Esophagus squamous epithelium (tissue), 5 donors: ENCODE measurements at regions not wholly inside any gene's neighbourhood (a gene's known extent, or its start where the extent isn't known, plus 50 kb on each side); places are given as distances from the start of the nearest gene placed in this dataset.

Experiments used
- DNase-seq: peaks from one replicate; lab custom pipeline; 2025; lab: John Stamatoyannopoulos, UW
- H3K27ac ChIP-seq, 4 donors: fragments of 200-600 bp; sonication (generic); one replicate each; pipeline ENCODE4 v1.5.1; 2016 to 2019; ENCODE audit warnings: mild to moderate bottlenecking in 1 of 4
- H3K27me3 ChIP-seq, 4 donors: fragments of 200-600 bp; sonication (generic); 1 replicate in 3 of 4; 2 replicates in 1 of 4; pipeline versions ENCODE4 v1.5.1 to v1.6.0; 2017 to 2021; ENCODE audit warnings: antibody characterized with exemption in 1 of 4
- H3K36me3 ChIP-seq, 3 donors: fragments of 200-600 bp; sonication (generic); one replicate each; pipeline ENCODE4 v1.5.1; 2016 to 2019
- H3K4me1 ChIP-seq, 3 donors: fragments of 200-600 bp; sonication (generic); one replicate each; pipeline ENCODE4 v1.5.1; 2017 to 2019
- H3K4me3 ChIP-seq, 4 donors: fragments of 200-600 bp; sonication (generic); 1 replicate in 3 of 4; 2 replicates in 1 of 4; pipeline ENCODE4 v1.5.1; 2016 to 2019; ENCODE audit warnings: mild to moderate bottlenecking in 2 of 4, moderate library complexity in 1 of 4
- H3K9me3 ChIP-seq, 3 donors: fragments of 200-600 bp; sonication (generic); one replicate each; pipeline ENCODE4 v1.5.1; 2016 to 2019
- POLR2A ChIP-seq, 4 donors: fragments of 450-650 bp; IDR thresholded peaks; one replicate each; pipeline ENCODE4 v1.6.1; 2017; ENCODE audit warnings: antibody characterized with exemption in 4 of 4, mild to moderate bottlenecking in 4 of 4, moderate library complexity in 3 of 4
- WGBS, 2 donors: methylation state at CpG; one replicate each; pipeline ENCODE4 v1.1.5; 2018; 5-methylcytosine and 5-hydroxymethylcytosine counted together
- intact Hi-C: fragments of 100-400 bp; cut with DNase I; formaldehyde crosslinking; loops from one replicate; pipeline ENCODE4 v1.15.0; 2022
- TF ChIP-seq, protein P1 (sequence below), 6 experiments: fragments of 450-650 bp in 4 of 6; fragments of 200-600 bp in 2 of 6; sonication (generic) in 2 of 6; IDR thresholded peaks; one replicate each; pipeline ENCODE4 v1.5.1; 2016 to 2019; ENCODE audit warnings: antibody characterized with exemption in 6 of 6, mild to moderate bottlenecking in 4 of 6, moderate library complexity in 4 of 6
- donor health status: DM: yes; HTN: yes; CAD: no.

DNA sequence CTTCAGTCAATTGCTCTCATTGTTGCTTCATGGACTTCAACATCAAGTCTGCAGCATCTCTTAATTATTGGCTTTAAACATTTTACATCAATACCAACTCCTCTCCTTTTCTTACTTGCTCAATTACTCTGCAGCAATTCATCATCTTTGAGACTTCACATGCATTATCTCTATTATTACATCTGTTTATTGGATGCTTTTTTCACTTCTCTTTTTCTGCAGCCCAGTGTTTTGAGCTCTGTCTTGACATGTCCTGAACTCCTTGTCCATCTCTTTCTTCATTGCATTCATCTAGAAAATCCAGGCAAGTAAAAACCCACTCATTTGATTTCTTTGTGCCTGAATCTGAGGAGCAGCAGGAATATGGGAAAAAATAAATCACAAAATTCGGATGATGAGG is 647.9 kb downstream of the PLCL1 start:
- WGBS, 2 donors: 46 to 63% methylated on average over 1 of the region's 1 CpG
- no peak for TF ChIP-seq POLR2A (IDR thresholded peaks at IDR 0.05)
- TF ChIP-seq, protein P1, sequence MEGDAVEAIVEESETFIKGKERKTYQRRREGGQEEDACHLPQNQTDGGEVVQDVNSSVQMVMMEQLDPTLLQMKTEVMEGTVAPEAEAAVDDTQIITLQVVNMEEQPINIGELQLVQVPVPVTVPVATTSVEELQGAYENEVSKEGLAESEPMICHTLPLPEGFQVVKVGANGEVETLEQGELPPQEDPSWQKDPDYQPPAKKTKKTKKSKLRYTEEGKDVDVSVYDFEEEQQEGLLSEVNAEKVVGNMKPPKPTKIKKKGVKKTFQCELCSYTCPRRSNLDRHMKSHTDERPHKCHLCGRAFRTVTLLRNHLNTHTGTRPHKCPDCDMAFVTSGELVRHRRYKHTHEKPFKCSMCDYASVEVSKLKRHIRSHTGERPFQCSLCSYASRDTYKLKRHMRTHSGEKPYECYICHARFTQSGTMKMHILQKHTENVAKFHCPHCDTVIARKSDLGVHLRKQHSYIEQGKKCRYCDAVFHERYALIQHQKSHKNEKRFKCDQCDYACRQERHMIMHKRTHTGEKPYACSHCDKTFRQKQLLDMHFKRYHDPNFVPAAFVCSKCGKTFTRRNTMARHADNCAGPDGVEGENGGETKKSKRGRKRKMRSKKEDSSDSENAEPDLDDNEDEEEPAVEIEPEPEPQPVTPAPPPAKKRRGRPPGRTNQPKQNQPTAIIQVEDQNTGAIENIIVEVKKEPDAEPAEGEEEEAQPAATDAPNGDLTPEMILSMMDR (IDR thresholded peaks at IDR 0.05): no peak
- Histone ChIP-seq H3K4me1 (no peaks in the 10 kb centered on the region), H3K4me3 (no peak overlapping the region), H3K27me3 (no peaks in the 10 kb centered on the region), H3K36me3 (no peaks in the 10 kb centered on the region), H3K27ac (no peak overlapping the region), H3K9me3 (no peaks in the 10 kb centered on the region)
- no peak for DNase-seq
- intact Hi-C loops: no loop called here

DNA sequence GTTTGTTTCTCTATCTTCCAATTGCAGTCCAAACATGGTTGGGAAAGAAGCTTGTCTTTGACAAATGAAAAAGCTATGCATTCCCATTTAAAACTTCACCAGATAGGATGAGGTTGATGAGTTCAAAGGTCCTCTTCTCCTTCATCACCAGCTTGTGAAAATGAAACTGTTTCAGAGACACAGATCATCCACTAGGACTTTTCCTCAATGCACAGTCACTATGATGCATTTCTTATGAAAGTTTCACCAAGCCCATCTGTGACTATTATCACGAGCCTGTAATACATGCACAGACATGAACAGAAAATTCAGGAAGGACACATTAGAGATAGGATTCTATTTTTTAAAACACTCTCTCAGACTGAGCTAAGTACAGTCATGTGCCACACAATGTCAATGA is 644.4 kb downstream of the PLCL1 start:
- DNase-seq: no peak
- TF ChIP-seq, protein P1 (IDR thresholded peaks at IDR 0.05): no peak
- TF ChIP-seq POLR2A (IDR thresholded peaks at IDR 0.05): no peak
- H3K4me3 ChIP-seq: no peak overlapping the region
- no peaks in the 10 kb centered on the region for H3K9me3 ChIP-seq
- no peak overlapping the region for H3K27ac ChIP-seq
- H3K27me3 ChIP-seq: no peaks in the 10 kb centered on the region
- H3K4me1 ChIP-seq: no peaks in the 10 kb centered on the region
- 23 to 56% methylated on average over 1 of the region's 1 CpG for WGBS, 2 donors
- intact Hi-C loops: no loop called here
- H3K36me3 ChIP-seq: no peaks in the 10 kb centered on the region

DNA sequence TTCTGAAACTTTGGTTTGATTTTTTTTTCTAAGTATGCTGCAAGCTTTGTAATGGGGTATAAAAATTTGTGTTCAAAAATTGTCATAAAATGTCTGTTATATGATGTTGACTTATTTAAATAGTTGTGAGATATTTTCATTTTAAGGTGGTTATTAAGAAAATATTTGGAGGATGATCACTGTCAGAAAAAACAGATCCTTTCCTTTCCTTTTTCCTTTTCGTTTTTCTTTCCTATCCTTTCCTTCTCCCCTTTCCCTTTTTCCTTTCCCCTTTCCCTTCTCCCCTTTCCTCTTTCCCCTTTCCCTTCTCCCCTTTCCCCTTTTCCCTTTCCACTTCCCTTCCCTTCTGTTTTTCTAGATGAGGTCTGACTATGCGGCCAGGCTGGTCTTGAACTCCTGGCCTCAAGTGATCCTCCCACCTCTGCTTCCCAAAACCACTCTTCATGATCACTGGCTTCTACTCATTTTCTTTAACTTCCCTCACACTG is 640.5 kb downstream of the PLCL1 start:
- Histone ChIP-seq H3K9me3 (no peaks in the 10 kb centered on the region), H3K36me3 (no peaks in the 10 kb centered on the region), H3K4me1 (no peaks in the 10 kb centered on the region), H3K4me3 (no peak overlapping the region), H3K27ac (no peak overlapping the region), H3K27me3 (no peaks in the 10 kb centered on the region)
- intact Hi-C loops: no loop called here
- TF ChIP-seq, protein P1 (IDR thresholded peaks at IDR 0.05): no peak
- TF ChIP-seq POLR2A (IDR thresholded peaks at IDR 0.05): no peak
- 59 to 69% methylated on average over 2 of the region's 2 CpGs for WGBS, 2 donors
- DNase-seq: no peak

DNA sequence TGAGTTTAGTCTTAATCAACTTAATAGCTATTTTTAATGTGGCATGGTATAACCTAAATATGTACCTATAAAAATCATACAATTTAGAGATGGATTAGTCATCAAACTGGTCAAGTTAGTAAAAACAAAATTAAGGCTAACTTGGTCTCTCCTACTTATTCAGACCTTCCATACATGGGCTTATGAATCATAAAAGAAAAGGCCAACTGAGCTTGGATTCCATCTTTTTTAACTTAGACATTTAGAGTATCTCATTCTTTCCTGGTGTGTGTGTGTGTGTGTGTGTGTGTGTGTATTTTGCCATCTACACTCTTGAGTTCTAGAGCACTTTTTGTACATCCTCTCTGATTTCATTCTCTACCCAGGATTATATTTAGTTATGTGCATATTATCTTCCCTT is 637.5 kb downstream of the PLCL1 start:
- no peak overlapping the region for H3K27ac ChIP-seq
- no peaks in the 10 kb centered on the region for H3K9me3 ChIP-seq
- no peak for TF ChIP-seq POLR2A (IDR thresholded peaks at IDR 0.05)
- TF ChIP-seq, protein P1 (IDR thresholded peaks at IDR 0.05): no peak
- DNase-seq: no peak
- no peaks in the 10 kb centered on the region for H3K27me3 ChIP-seq
- H3K4me1 ChIP-seq: no peaks in the 10 kb centered on the region
- H3K4me3 ChIP-seq: no peak overlapping the region
- intact Hi-C loops: no loop called here
- H3K36me3 ChIP-seq: no peaks in the 10 kb centered on the region

DNA sequence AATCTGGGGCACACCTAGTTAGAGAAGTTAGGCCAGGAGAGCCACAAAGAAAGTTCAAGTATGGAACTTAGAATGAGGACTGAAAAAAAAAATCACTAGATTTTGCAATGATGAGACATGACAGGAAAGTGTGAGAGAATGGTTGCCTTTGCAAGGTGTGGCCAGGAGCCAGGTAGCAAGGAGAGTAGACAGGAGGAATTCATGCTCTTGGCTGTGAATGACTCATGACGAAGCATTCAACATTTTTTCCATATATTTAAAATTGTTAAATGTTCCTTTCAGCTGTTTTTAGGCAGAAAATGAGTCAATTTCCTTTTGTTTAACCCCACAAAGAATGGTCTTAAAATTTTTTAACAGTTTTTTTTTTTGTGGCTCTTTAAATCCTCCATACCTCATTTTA is 636.9 kb downstream of the PLCL1 start:
- H3K27me3 ChIP-seq: no peaks in the 10 kb centered on the region
- H3K36me3 ChIP-seq: no peaks in the 10 kb centered on the region
- DNase-seq: no peak
- no peaks in the 10 kb centered on the region for H3K4me1 ChIP-seq
- H3K4me3 ChIP-seq: no peak overlapping the region
- H3K9me3 ChIP-seq: no peaks in the 10 kb centered on the region
- intact Hi-C loops: no loop called here
- TF ChIP-seq POLR2A (IDR thresholded peaks at IDR 0.05): no peak
- WGBS, 2 donors: 33 to 45% methylated on average over 1 of the region's 1 CpG
- no peak overlapping the region for H3K27ac ChIP-seq

DNA sequence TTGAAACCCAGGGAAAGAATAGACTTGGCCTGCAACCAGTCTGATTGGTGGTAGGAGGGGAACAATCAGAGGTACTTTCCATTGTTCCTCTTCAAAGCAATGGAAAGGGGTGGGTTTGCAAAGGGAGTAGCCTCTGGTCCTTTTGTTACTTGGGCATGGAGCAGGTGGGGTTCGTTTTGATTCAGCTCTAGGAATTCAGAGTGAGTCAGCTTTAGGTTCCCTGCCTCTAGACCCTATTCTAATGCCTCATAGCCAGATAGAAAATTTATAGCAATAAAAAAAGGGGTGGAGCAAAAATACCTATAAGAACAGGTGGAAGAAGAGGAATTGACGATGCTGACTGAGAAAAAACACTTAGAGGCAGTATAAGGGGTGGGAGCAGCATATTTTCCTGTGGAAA is 636.4 kb downstream of the PLCL1 start:
- WGBS, 2 donors: 18 to 35% methylated on average over 2 of the region's 2 CpGs
- no peak overlapping the region for H3K4me3 ChIP-seq
- no peaks in the 10 kb centered on the region for H3K27me3 ChIP-seq
- no peak for TF ChIP-seq POLR2A (IDR thresholded peaks at IDR 0.05)
- TF ChIP-seq, protein P1 (IDR thresholded peaks at IDR 0.05): no peak
- H3K4me1 ChIP-seq: no peaks in the 10 kb centered on the region
- no peak for DNase-seq
- H3K9me3 ChIP-seq: no peaks in the 10 kb centered on the region
- intact Hi-C loops: no loop called here
- H3K27ac ChIP-seq: no peak overlapping the region
- no peaks in the 10 kb centered on the region for H3K36me3 ChIP-seq
